Chondrocyte (in vitro differentiated cells): ENCODE measurements at regions not wholly inside any gene's neighbourhood (a gene's known extent, or its start where the extent isn't known, plus 50 kb on each side); places are given as distances from the start of the nearest gene placed in this dataset.

ENCODE experiments used
- DNase-seq: peaks from one replicate; pipeline ENCODE4 v3.0.0; 2021; ENCODE audit warnings: mixed read lengths, low spot score
- H3K27ac Mint-ChIP-seq: one replicate; pipeline ENCODE4 v1.8.0; 2021; ENCODE audit warnings: mild to moderate bottlenecking, moderate library complexity, mixed read lengths; ENCODE audit not compliant: unreplicated experiment
- H3K27me3 Mint-ChIP-seq: 2 replicates; pipeline ENCODE4 v1.8.0; 2021; ENCODE audit warnings: low read depth, mixed read lengths
- H3K36me3 Mint-ChIP-seq: 2 replicates; pipeline ENCODE4 v1.8.0; 2021; ENCODE audit warnings: low read depth, mixed read lengths
- H3K4me1 Mint-ChIP-seq: 2 replicates; pipeline ENCODE4 v1.8.0; 2021; ENCODE audit warnings: low read depth, mild to moderate bottlenecking, mixed read lengths
- H3K4me3 Mint-ChIP-seq: one replicate; pipeline ENCODE4 v1.8.0; 2021; ENCODE audit warnings: mild to moderate bottlenecking, moderate library complexity, mixed read lengths; ENCODE audit not compliant: unreplicated experiment
- H3K9me3 Mint-ChIP-seq: 2 replicates; pipeline ENCODE4 v1.8.0; 2021; ENCODE audit warnings: low read depth, mixed read lengths
- CTCF ChIP-seq: fragments of 200-600 bp; sonication (generic); IDR thresholded peaks from 2 replicates; pipeline ENCODE4 v1.5.0; 2021; ENCODE audit warnings: antibody characterized with exemption, mild to moderate bottlenecking, moderate library complexity

- TF ChIP-seq CTCF: no peak
- no peak for DNase-seq
- H3K36me3 Mint-ChIP-seq: no peaks in the 10 kb centered on the region
- H3K9me3 Mint-ChIP-seq: peaks cover 5% of the 10 kb centered on the region
- no peak overlapping the region for H3K4me3 Mint-ChIP-seq
- no peaks in the 10 kb centered on the region for H3K27me3 Mint-ChIP-seq
- no peak overlapping the region for H3K27ac Mint-ChIP-seq
- peaks cover 12% of the 10 kb centered on the region for H3K4me1 Mint-ChIP-seq
Observed at GRCh38 chr14:54202288-54202687, 194.5 kb upstream of the CDKN3 start.

GRCh38 chr14:54206516-54206915, 190.3 kb upstream of the CDKN3 start:
- DNase-seq: no peak
- Mint-ChIP-seq H3K4me3 (no peak overlapping the region), H3K9me3 (no peaks in the 10 kb centered on the region), H3K27me3 (no peaks in the 10 kb centered on the region), H3K4me1 (peaks cover 53% of the 10 kb centered on the region), H3K36me3 (no peaks in the 10 kb centered on the region), H3K27ac (peak overlapping the region; percentile 4)
- TF ChIP-seq CTCF: no peak

- TF ChIP-seq CTCF: no peak
- Mint-ChIP-seq H3K9me3 (no peaks in the 10 kb centered on the region), H3K4me3 (no peak overlapping the region), H3K36me3 (no peaks in the 10 kb centered on the region), H3K27ac (peak overlapping the region; percentile 6), H3K27me3 (no peaks in the 10 kb centered on the region), H3K4me1 (peaks cover 59% of the 10 kb centered on the region)
- DNase-seq: no peak
Observed at GRCh38 chr14:54207075-54207474, 189.7 kb upstream of the CDKN3 start.

GRCh38 chr14:54207476-54208462, 189.0 kb upstream of the CDKN3 start:
- H3K27me3 Mint-ChIP-seq: no peaks in the 10 kb centered on the region
- no peak overlapping the region for H3K4me3 Mint-ChIP-seq
- no peak for TF ChIP-seq CTCF
- H3K36me3 Mint-ChIP-seq: no peaks in the 10 kb centered on the region
- H3K4me1 Mint-ChIP-seq: peaks cover 65% of the 10 kb centered on the region
- H3K9me3 Mint-ChIP-seq: no peaks in the 10 kb centered on the region
- peak overlapping the region; percentile 30 for H3K27ac Mint-ChIP-seq
- DNase-seq: no peak

GRCh38 chr14:54208751-54209150, 188.1 kb upstream of the CDKN3 start:
- no peak overlapping the region for H3K4me3 Mint-ChIP-seq

More at GRCh38 chr14:54208751-54209150, 188.1 kb upstream of the CDKN3 start:
- Mint-ChIP-seq H3K36me3 (no peaks in the 10 kb centered on the region), H3K27me3 (no peaks in the 10 kb centered on the region), H3K4me1 (peaks cover 71% of the 10 kb centered on the region), H3K9me3 (no peaks in the 10 kb centered on the region), H3K27ac (no peak overlapping the region)
- TF ChIP-seq CTCF: no peak
- no peak for DNase-seq
